K562 (cell line): ENCODE measurements at regions not wholly inside any gene's neighbourhood (a gene's known extent, or its start where the extent isn't known, plus 50 kb on each side); places are given as distances from the start of the nearest gene placed in this dataset.

ENCODE experiments used
- BCOR ChIP-seq: fragments of 450-650 bp; IDR thresholded peaks from 2 replicates; pipeline ENCODE4 v1.6.1; 2016
- CBFA2T3 ChIP-seq: fragments of 450-650 bp; IDR thresholded peaks from 2 replicates; pipeline ENCODE4 v1.6.1; 2017
- DPF2 ChIP-seq: fragments of 450-650 bp; IDR thresholded peaks from 2 replicates; pipeline ENCODE4 v1.6.1; 2016
- EP300 ChIP-seq: IDR thresholded peaks from 2 replicates; pipeline ENCODE4 v1.6.1; 2012; ENCODE audit warnings: low read length, improper control_type of control experiment
- EZH2 ChIP-seq: IDR thresholded peaks from 2 replicates; pipeline ENCODE4 v1.6.1; 2012; ENCODE audit warnings: low read depth, mild to moderate bottlenecking, inconsistent platforms, low read length, borderline replicate concordance
- KLF16 ChIP-seq: IDR thresholded peaks from 2 replicates; pipeline ENCODE4 v1.6.1; 2016; ENCODE audit warnings: antibody characterized with exemption
- NCOR1 ChIP-seq: fragments of 450-650 bp; IDR thresholded peaks from 2 replicates; pipeline ENCODE4 v1.6.1; 2016; ENCODE audit warnings: mild to moderate bottlenecking, moderate library complexity
- PCBP2 ChIP-seq: fragments of 200-400 bp; formaldehyde crosslinking; IDR thresholded peaks from 2 replicates; pipeline ENCODE4 v1.6.1; 2018; ENCODE audit warnings: low read length, low read depth, mild to moderate bottlenecking, moderate library complexity; ENCODE audit not compliant: poor library complexity, severe bottlenecking
- RCOR1 ChIP-seq, 2 experiments: IDR thresholded peaks; 2 replicates each; pipeline ENCODE4 v1.6.1; 2012; ENCODE audit warnings: low read depth in 2 of 2, low read length in 2 of 2, borderline replicate concordance in 1 of 2, improper control_type of control experiment in 1 of 2
- RNF2 ChIP-seq: sonication (generic); IDR thresholded peaks from 2 replicates; pipeline ENCODE4 v1.6.1; 2016
- SMAD2 ChIP-seq: fragments of 150-350 bp; IDR thresholded peaks from 2 replicates; pipeline ENCODE4 v1.6.1; 2014; ENCODE audit warnings: low read depth, mild to moderate bottlenecking, low read length
- SOX6 ChIP-seq: fragments of 450-650 bp; IDR thresholded peaks from 2 replicates; pipeline ENCODE4 v1.6.1; 2014; ENCODE audit warnings: mild to moderate bottlenecking
- SP2 ChIP-seq: IDR thresholded peaks from 2 replicates; pipeline ENCODE4 v1.6.1; 2011; ENCODE audit warnings: mild to moderate bottlenecking, low read depth, low read length, moderate library complexity; ENCODE audit not compliant: poor library complexity, severe bottlenecking; ENCODE audit errors: extremely low read depth
- TCF3 ChIP-seq: sonication (generic); formaldehyde crosslinking; IDR thresholded peaks from 2 replicates; pipeline ENCODE4 v1.4.0; 2020; ENCODE audit warnings: mild to moderate bottlenecking, missing genetic modification reagents
- ZNF311 ChIP-seq: fragments of 250-450 bp; sonication (Bioruptor Pico); IDR thresholded peaks from 2 replicates; pipeline ENCODE4 v1.4.0; 2020; ENCODE audit warnings: mild to moderate bottlenecking, moderate library complexity
- TF ChIP-seq, protein P1 (sequence below): sonication (generic); formaldehyde crosslinking; IDR thresholded peaks from 2 replicates; pipeline ENCODE4 v1.8.1; 2023; ENCODE audit warnings: missing genetic modification reagents, mild to moderate bottlenecking, borderline replicate concordance
- TF ChIP-seq, protein P2 (sequence below): fragments of 450-650 bp; formaldehyde crosslinking; IDR thresholded peaks from 2 replicates; pipeline ENCODE4 v1.4.0; 2022; ENCODE audit warnings: mild to moderate bottlenecking, moderate library complexity
- TF ChIP-seq, protein P3 (sequence below): fragments of 450-650 bp; IDR thresholded peaks from 2 replicates; pipeline ENCODE4 v1.6.1; 2017; ENCODE audit warnings: antibody characterized with exemption, mild to moderate bottlenecking

DNA sequence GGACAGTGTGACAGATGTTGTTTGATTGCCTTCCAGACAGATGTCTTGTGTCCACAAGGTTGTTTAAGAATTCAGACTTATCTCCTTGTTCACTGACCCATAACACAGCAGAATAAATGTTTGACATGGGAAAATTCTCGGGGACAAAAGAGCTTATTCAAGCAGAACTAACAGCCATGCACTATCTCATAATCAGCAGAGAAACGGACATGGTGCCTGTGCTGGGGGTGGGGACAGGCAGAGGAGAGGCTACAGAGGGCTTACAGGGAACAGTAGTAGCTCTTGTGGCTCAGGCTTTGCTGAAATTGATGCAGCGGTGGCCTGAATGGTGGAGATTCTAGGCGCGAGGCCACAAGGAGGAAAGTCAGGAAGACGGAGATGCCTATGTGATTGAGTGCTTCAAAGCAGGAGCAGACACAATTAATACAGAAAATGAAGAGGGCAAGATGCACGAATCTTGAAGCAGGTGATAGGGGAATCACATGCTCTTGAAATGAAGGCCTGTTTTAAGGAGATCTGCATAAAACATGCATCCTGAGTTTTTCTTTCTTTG lies 62.0 kb upstream of the CAB39 start (continued):
- TF ChIP-seq SMAD2 (no peak), TCF3 (peak; percentile 7; the same call in 1 of the 2 replicates), EP300 (peak; percentile 57; the same call in 1 of the 2 replicates), PCBP2 (no peak), NCOR1 (0 out of 2 replicates have a peak, but pooled peaks have one; percentile 18), KLF16 (no peak), EZH2 (no peak), CBFA2T3 (peak; percentile 39; the same call in 1 of the 2 replicates), BCOR (no peak), DPF2 (peak; percentile 44; the same call in 1 of the 2 replicates), RNF2 (peak; percentile 15; the same call in 1 of the 2 replicates), RCOR1 (IDR thresholded peaks at IDR 0.05; ENCODE audit: borderline replicate concordance in 1 of 2, low read depth in 2 of 2, low read length in 2 of 2) (peak in 1 of 2 experiments; percentile 53; a peak in 1 of 4 replicates), SOX6 (peak; percentile 80; the same call in 1 of the 2 replicates), ZNF311 (CRISPR knock-in tag) (no peak), SP2 (no peak)
- TF ChIP-seq, protein P1, sequence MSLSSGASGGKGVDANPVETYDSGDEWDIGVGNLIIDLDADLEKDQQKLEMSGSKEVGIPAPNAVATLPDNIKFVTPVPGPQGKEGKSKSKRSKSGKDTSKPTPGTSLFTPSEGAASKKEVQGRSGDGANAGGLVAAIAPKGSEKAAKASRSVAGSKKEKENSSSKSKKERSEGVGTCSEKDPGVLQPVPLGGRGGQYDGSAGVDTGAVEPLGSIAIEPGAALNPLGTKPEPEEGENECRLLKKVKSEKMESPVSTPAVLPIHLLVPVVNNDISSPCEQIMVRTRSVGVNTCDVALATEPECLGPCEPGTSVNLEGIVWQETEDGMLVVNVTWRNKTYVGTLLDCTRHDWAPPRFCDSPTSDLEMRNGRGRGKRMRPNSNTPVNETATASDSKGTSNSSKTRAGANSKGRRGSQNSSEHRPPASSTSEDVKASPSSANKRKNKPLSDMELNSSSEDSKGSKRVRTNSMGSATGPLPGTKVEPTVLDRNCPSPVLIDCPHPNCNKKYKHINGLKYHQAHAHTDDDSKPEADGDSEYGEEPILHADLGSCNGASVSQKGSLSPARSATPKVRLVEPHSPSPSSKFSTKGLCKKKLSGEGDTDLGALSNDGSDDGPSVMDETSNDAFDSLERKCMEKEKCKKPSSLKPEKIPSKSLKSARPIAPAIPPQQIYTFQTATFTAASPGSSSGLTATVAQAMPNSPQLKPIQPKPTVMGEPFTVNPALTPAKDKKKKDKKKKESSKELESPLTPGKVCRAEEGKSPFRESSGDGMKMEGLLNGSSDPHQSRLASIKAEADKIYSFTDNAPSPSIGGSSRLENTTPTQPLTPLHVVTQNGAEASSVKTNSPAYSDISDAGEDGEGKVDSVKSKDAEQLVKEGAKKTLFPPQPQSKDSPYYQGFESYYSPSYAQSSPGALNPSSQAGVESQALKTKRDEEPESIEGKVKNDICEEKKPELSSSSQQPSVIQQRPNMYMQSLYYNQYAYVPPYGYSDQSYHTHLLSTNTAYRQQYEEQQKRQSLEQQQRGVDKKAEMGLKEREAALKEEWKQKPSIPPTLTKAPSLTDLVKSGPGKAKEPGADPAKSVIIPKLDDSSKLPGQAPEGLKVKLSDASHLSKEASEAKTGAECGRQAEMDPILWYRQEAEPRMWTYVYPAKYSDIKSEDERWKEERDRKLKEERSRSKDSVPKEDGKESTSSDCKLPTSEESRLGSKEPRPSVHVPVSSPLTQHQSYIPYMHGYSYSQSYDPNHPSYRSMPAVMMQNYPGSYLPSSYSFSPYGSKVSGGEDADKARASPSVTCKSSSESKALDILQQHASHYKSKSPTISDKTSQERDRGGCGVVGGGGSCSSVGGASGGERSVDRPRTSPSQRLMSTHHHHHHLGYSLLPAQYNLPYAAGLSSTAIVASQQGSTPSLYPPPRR: no peak
- TF ChIP-seq, protein P2, sequence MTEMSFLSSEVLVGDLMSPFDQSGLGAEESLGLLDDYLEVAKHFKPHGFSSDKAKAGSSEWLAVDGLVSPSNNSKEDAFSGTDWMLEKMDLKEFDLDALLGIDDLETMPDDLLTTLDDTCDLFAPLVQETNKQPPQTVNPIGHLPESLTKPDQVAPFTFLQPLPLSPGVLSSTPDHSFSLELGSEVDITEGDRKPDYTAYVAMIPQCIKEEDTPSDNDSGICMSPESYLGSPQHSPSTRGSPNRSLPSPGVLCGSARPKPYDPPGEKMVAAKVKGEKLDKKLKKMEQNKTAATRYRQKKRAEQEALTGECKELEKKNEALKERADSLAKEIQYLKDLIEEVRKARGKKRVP: 0 out of 2 replicates have a peak, but pooled peaks have one; percentile 15
- TF ChIP-seq, protein P3, sequence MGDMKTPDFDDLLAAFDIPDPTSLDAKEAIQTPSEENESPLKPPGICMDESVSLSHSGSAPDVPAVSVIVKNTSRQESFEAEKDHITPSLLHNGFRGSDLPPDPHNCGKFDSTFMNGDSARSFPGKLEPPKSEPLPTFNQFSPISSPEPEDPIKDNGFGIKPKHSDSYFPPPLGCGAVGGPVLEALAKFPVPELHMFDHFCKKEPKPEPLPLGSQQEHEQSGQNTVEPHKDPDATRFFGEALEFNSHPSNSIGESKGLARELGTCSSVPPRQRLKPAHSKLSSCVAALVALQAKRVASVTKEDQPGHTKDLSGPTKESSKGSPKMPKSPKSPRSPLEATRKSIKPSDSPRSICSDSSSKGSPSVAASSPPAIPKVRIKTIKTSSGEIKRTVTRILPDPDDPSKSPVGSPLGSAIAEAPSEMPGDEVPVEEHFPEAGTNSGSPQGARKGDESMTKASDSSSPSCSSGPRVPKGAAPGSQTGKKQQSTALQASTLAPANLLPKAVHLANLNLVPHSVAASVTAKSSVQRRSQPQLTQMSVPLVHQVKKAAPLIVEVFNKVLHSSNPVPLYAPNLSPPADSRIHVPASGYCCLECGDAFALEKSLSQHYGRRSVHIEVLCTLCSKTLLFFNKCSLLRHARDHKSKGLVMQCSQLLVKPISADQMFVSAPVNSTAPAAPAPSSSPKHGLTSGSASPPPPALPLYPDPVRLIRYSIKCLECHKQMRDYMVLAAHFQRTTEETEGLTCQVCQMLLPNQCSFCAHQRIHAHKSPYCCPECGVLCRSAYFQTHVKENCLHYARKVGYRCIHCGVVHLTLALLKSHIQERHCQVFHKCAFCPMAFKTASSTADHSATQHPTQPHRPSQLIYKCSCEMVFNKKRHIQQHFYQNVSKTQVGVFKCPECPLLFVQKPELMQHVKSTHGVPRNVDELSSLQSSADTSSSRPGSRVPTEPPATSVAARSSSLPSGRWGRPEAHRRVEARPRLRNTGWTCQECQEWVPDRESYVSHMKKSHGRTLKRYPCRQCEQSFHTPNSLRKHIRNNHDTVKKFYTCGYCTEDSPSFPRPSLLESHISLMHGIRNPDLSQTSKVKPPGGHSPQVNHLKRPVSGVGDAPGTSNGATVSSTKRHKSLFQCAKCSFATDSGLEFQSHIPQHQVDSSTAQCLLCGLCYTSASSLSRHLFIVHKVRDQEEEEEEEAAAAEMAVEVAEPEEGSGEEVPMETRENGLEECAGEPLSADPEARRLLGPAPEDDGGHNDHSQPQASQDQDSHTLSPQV: peak; percentile 70
- TF ChIP-seq, all 486 proteins: peak for 26
